SJCRH30 (cell line): ENCODE measurements at regions not wholly inside any gene's neighbourhood (a gene's known extent, or its start where the extent isn't known, plus 50 kb on each side); places are given as distances from the start of the nearest gene placed in this dataset.
"Not testable (repeated sequence)": the region's sequence is repeated elsewhere in the genome, so short reads cannot be mapped to it uniquely, and the experiment has no call there.

ENCODE experiments used
- DNase-seq, 2 experiments: peaks; one replicate each; pipeline ENCODE4 v3.0.0-alpha.2; 2015 to 2020
- H3K27ac ChIP-seq: fragments of 250-450 bp; sonication (Bioruptor Pico); 2 replicates; pipeline ENCODE4 v1.5.1; 2020; ENCODE audit warnings: mild to moderate bottlenecking, moderate library complexity
- H3K27me3 ChIP-seq: fragments of 250-450 bp; sonication (Bioruptor Pico); 2 replicates; pipeline ENCODE4 v1.5.1; 2020; ENCODE audit warnings: mild to moderate bottlenecking, moderate library complexity
- H3K36me3 ChIP-seq: fragments of 250-450 bp; sonication (Bioruptor Pico); 2 replicates; pipeline ENCODE4 v1.5.1; 2020; ENCODE audit warnings: mild to moderate bottlenecking, moderate library complexity
- H3K4me1 ChIP-seq: fragments of 250-450 bp; sonication (Bioruptor Pico); 2 replicates; pipeline ENCODE4 v1.5.1; 2020; ENCODE audit warnings: mild to moderate bottlenecking, moderate library complexity
- H3K4me3 ChIP-seq: fragments of 250-450 bp; sonication (Bioruptor Pico); 2 replicates; pipeline ENCODE4 v1.5.1; 2020; ENCODE audit warnings: mild to moderate bottlenecking, moderate library complexity
- H3K9me3 ChIP-seq: fragments of 250-450 bp; sonication (Bioruptor Pico); replicated peaks from 2 replicates; pipeline ENCODE4 v1.5.1; 2020; ENCODE audit warnings: mild to moderate bottlenecking, moderate library complexity

DNA sequence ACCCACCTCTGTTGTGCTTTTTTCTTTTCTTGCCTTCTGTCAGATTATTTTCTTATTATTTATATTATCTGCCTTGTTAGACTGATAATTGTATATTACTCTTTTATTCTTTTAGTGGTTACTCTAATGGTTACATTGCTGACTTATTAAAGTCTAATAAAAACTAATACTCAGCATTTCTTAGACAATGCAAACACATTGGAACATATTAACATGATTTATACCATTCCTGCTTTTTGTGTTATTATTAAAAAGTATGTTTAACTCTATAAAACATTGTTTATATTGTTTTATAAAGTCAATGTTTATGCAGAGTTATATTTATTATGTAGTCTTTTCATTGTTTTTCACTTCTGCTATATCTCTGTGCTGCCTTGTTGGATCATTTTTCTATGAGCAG is 68.0 kb upstream of the CACNA2D1 start:
- H3K4me3 ChIP-seq = no peak overlapping the region
- H3K9me3 ChIP-seq = no peaks in the 10 kb centered on the region
- H3K4me1 ChIP-seq = no peaks in the 10 kb centered on the region
- no peak overlapping the region for H3K27ac ChIP-seq
- H3K36me3 ChIP-seq = no peaks in the 10 kb centered on the region
- no peaks in the 10 kb centered on the region for H3K27me3 ChIP-seq
- DNase-seq = no peak

DNA sequence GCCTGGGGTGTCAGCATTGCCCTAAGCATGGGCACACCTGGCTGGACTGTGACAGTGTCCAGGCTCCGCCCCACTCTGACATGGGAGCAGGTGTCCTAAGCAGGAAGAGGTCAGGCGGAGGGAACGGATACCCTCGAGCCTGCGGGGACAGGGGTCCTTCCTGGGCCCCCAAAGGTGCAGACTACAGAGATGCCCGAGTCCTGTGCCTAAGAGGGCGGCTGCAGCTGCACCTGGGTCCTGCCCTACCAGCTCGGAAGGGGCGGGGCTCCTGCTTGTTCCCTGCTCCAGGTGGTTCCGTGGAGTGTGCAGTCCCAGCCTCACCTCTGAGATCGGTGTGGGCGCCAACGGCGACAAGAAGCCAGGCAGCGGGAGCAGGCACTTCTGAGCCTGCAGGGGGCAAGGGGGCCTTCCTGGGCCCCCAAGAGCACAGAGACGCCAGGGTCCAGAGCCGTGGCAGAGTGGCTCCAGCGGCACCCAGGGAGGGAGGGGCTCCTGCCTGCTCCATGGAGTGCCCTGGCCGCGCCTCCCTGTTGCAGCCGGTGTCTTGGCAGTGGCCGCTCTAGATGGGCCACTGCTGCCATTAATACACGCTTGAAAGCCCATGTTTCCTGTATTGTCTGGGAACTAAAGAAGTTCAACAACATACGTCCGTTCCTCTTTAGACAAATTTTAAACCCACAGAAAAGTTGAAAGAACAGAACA is 64.5 kb upstream of the CACNA2D1 start:
- H3K27ac ChIP-seq = no peak overlapping the region
- DNase-seq = no peak
- no peaks in the 10 kb centered on the region for H3K36me3 ChIP-seq
- H3K4me1 ChIP-seq = no peaks in the 10 kb centered on the region
- no peak overlapping the region for H3K4me3 ChIP-seq
- no peaks in the 10 kb centered on the region for H3K27me3 ChIP-seq
- H3K9me3 ChIP-seq = no peaks in the 10 kb centered on the region

DNA sequence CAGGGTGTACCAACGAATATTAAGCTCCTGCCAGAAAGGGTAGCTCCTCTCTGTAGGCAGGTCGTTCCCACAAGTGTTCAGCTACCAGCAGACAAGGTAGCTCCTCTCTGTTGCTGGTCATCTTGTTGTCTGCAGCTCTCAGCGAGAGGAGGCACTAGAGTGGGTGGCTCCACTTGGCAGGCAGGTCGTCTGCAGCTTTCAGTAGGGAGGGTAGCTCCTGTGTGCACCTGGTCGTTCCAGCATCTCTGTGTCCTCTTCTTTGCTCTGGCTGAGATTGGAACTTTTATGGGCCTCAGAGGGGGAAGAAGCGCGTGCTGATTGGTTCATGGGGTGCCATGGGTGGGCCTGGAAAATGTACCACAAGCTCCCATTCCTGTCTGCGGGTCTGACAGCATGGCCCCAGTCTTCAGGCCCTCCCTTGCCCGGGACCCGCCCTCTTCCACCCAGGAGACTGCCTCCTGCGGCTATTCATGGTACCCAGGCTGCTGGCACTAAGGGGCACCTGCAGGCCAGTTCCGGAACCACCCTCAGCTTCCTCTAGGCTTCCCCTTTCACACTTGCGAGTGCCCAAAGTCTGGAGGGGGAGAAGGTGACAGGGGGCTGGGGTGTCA is 63.9 kb upstream of the CACNA2D1 start:
- no peaks in the 10 kb centered on the region for H3K27me3 ChIP-seq
- H3K4me3 ChIP-seq = no peak overlapping the region
- no peaks in the 10 kb centered on the region for H3K9me3 ChIP-seq
- H3K4me1 ChIP-seq = no peaks in the 10 kb centered on the region
- no peak overlapping the region for H3K27ac ChIP-seq
- H3K36me3 ChIP-seq = no peaks in the 10 kb centered on the region
- DNase-seq = no peak

DNA sequence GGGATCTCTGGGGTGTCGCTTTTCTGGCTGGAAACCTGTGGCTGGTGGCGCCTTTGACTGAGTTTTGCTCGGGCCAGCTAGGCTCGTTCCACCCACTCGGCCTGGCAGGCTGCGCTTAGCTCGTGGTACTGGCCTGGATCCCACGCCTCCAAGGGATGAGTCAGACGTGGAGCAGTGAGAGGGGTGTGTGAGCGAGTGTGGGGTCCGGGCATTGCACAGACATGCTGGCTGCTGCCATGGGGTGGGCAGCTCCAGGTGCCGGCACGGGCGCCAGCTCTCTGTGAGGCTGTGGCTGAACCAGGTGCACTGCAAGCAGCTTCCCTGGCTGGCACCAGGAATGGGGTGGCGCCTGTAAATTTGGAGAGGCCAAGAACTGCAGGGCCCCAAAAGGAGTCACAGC is 63.1 kb upstream of the CACNA2D1 start:
- DNase-seq = peak; percentile 16 to 30
- H3K4me1 ChIP-seq = no peaks in the 10 kb centered on the region
- H3K36me3 ChIP-seq = no peaks in the 10 kb centered on the region
- H3K27me3 ChIP-seq = no peaks in the 10 kb centered on the region
- H3K27ac ChIP-seq = no peak overlapping the region
- H3K4me3 ChIP-seq = no peak overlapping the region
- H3K9me3 ChIP-seq = no peaks in the 10 kb centered on the region; the same call in 1 of the 2 replicates

DNA sequence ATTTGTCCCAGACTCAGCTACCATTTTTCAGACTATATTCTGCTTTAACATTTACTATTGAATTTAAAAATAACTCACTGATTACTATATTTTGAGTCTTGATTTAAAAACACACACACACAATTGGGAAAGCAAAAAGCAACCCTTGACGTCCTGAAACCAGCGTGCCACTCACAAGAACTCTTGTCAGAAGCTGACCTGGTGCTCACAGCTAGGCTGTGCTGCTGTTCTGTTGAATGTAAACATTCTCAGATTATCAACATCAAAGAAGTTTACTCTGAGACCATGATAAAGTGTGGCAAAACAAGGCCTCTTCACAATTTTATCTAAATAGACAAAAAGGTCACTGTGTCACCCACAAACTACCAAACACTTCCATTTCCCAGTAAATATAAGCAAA is 62.6 kb upstream of the CACNA2D1 start:
- no peak for DNase-seq

DNA sequence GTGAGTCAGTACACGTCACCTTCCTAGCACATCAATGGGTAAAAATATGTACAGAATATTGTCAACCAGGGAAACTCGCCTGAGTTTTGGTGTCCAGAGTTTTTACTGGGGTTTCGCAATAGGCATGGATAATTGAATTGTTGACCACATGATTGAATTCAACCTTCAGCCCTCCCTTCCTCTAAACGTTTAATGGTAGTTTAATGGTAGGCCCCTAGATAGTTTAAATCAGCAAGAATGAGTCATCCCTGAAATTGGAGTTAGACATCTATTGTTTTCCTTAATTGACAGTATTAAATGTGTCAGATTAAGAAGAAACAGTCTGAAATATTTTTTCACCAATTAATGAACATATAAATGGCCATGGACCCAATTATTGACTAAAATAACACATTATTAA is 57.8 kb upstream of the CACNA2D1 start:
- Histone ChIP-seq H3K27me3 (no peaks in the 10 kb centered on the region), H3K4me3 (no peak overlapping the region), H3K27ac (no peak overlapping the region), H3K4me1 (no peaks in the 10 kb centered on the region), H3K9me3 (peaks cover 6% of the 10 kb centered on the region; the same call in 1 of the 2 replicates), H3K36me3 (no peaks in the 10 kb centered on the region)
- no peak for DNase-seq

More for the DNA sequence above, 62.6 kb upstream of the CACNA2D1 start:
- Histone ChIP-seq H3K27ac (no peak overlapping the region), H3K9me3 (peaks cover 3% of the 10 kb centered on the region; the same call in 1 of the 2 replicates), H3K36me3 (no peaks in the 10 kb centered on the region), H3K4me1 (no peaks in the 10 kb centered on the region), H3K4me3 (no peak overlapping the region), H3K27me3 (no peaks in the 10 kb centered on the region)

DNA sequence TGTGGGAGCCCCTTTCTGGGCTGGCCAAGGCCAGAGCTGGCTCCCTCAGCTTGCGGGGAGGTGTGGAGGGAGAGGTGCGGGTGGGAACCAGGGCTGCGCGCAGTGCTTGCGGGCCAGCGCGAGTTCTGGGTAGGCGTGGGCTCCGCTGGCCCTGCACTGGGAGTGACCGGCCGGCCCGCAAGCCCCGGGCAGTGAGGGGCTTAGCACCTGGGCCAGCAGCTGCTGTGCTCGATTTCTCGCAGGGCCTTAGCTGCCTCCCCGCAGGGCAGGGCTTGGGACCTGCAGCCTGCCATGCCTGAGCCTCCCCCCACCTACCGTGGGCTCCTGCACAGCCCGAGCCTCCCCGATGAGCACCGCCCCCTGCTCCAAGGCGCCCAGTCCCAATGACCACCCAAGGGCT is 56.0 kb upstream of the CACNA2D1 start:
- H3K4me1 ChIP-seq, H3K9me3 ChIP-seq, H3K4me3 ChIP-seq, H3K27me3 ChIP-seq, H3K27ac ChIP-seq, DNase-seq, H3K36me3 ChIP-seq: not testable (repeated sequence)

DNA sequence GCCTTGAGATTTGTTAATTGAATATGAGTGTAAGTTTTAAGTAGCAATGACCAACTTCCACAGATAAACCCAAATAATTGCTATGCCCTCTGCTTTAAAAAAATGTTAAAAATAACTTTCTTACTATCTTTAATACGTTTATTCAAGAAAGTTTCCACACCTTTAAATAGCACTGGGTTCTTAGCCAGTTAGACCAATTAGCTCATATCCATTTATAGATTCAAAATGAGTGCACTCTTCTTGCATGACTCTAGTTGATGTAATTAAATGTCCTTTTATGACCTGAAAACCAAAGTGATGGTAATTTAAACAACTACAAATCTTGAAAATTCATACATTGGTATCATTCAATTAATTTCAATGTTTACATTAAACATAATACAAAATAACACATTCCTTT is 50.8 kb upstream of the CACNA2D1 start:
- Histone ChIP-seq H3K4me3 (no peak overlapping the region), H3K4me1 (no peaks in the 10 kb centered on the region), H3K27ac (no peak overlapping the region), H3K36me3 (no peaks in the 10 kb centered on the region), H3K9me3 (no peaks in the 10 kb centered on the region), H3K27me3 (no peaks in the 10 kb centered on the region)
- DNase-seq = no peak
